ENCODE measurements at regions not wholly inside any gene's neighbourhood (a gene's known extent, or its start where the extent isn't known, plus 50 kb on each side); places are given as distances from the start of the nearest gene placed in this dataset.

GRCh38 chr6:3984494-3984893, 94.4 kb downstream of the FAM217A start:
- peaks cover 0 to 12% (median 6%) of the 10 kb centered on the region in 9 donors for H3K4me1 ChIP-seq
- no peak for ATAC-seq
- H3K4me3 ChIP-seq = no peak overlapping the region
- TF ChIP-seq CTCF (IDR thresholded peaks at IDR 0.05) = no peak
- H3K36me3 ChIP-seq = no peaks in the 10 kb centered on the region
- no peak overlapping the region for H3K27ac ChIP-seq
- no peaks in the 10 kb centered on the region for H3K27me3 ChIP-seq
- intact Hi-C loops (cut with DNase I) = loop anchor here in 2 of 10 donors (10.0 kb wide), 3 partner anchors 140 to 710 kb away; partner anchors contain the start of gene FAM50B (in 1 of the 2)
- 95 to 96% methylated on average over 5 of the region's 5 CpGs for WGBS, 2 donors
- no peaks in the 10 kb centered on the region for H3K9me3 ChIP-seq
- DNase-seq = no peak

DNA sequence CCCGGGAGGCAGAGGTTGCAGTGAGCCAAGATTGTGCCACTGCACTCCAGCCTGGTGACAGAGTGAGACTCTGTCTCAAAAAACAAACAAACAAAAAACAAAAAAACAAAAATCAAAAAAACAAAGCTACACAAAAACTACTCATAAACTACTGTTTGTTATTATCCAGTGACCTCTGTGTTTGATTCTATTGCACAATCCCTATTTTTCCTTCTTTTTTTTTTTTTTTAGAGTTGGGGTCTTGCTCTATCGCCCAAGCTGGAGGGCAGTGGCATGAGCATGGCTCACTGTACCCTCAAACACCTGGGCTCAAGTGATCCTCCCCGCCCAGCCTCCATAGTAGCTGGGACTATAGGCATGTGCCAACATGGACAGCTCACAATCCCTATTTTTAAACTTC, 92.7 kb downstream of the FAM217A start:
- Histone ChIP-seq H3K4me3 (no peak overlapping the region), H3K36me3 (no peaks in the 10 kb centered on the region), H3K4me1 (peaks cover 0 to 24% (median 13%) of the 10 kb centered on the region in 9 donors), H3K27ac (no peak overlapping the region), H3K27me3 (no peaks in the 10 kb centered on the region), H3K9me3 (no peaks in the 10 kb centered on the region)
- 92 to 100% methylated on average over 2 of the region's 3 CpGs for WGBS, 2 donors
- ATAC-seq (no peak), DNase-seq (no peak)
- no peak for TF ChIP-seq CTCF (IDR thresholded peaks at IDR 0.05)
- intact Hi-C loops (cut with DNase I) = loop anchor here in 5 of 10 donors (5.0 to 10.0 kb wide), 6 partner anchors 141 to 711 kb away; partner anchors contain the start of gene FAM50B (in 1 of the 5)

DNA sequence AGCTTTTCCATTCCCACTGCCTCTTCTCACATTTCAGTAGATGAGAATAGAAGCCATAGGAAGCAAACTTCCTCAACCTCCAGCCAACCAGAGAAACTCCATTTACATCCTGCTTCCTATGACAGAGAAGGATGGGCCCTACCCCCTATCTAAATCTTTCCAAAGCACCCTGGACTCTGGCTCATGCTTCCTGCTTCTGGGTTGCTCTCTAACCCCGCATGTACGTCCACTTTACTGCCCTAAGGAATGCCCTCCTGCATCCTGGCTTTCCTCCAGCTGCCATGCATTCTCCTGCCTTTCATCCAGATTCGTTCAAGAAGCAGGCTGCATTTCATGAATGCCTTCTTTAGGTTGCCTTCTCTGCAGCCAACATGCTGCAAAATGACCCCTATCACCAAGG, 91.9 kb downstream of the FAM217A start:
- H3K27me3 ChIP-seq = no peaks in the 10 kb centered on the region
- intact Hi-C loops (cut with DNase I) = loop anchor here in 5 of 10 donors (5.0 to 10.0 kb wide), 6 partner anchors 142 to 712 kb away; partner anchors contain the start of gene FAM50B (in 1 of the 5)
- 43 to 47% methylated on average over 3 of the region's 3 CpGs for WGBS, 2 donors
- no peaks in the 10 kb centered on the region for H3K9me3 ChIP-seq
- TF ChIP-seq CTCF (IDR thresholded peaks at IDR 0.05) = no peak
- H3K4me1 ChIP-seq = peaks cover 0 to 25% (median 13%) of the 10 kb centered on the region in 9 donors
- no peak for ATAC-seq
- no peak overlapping the region for H3K27ac ChIP-seq
- DNase-seq = no peak
- no peak overlapping the region for H3K4me3 ChIP-seq
- H3K36me3 ChIP-seq = no peaks in the 10 kb centered on the region

GRCh38 chr6:3987576-3987975, 91.4 kb downstream of the FAM217A start:
- intact Hi-C loops (cut with DNase I) = loop anchor here in 5 of 10 donors (5.0 to 10.0 kb wide), 6 partner anchors 143 to 713 kb away; partner anchors contain the start of gene FAM50B (in 1 of the 5)
- TF ChIP-seq CTCF (IDR thresholded peaks at IDR 0.05) = no peak
- DNase-seq = no peak
- 85 to 89% methylated on average over 2 of the region's 2 CpGs for WGBS, 2 donors
- Histone ChIP-seq H3K27me3 (no peaks in the 10 kb centered on the region), H3K4me1 (peaks cover 0 to 25% (median 13%) of the 10 kb centered on the region in 9 donors), H3K27ac (no peak overlapping the region), H3K36me3 (no peaks in the 10 kb centered on the region), H3K9me3 (no peaks in the 10 kb centered on the region), H3K4me3 (no peak overlapping the region)
- ATAC-seq = no peak

All from heart right ventricle (tissue), 16 donors.